HG03045 (cell line): ENCODE measurements at regions not wholly inside any gene's neighbourhood (a gene's known extent, or its start where the extent isn't known, plus 50 kb on each side); places are given as distances from the start of the nearest gene placed in this dataset.

Experiments used
- ATAC-seq: cut with Tn5 transposase; IDR thresholded peaks from one replicate; pipeline ENCODE4 v1.9.1; 2021; ENCODE audit warnings: mild to moderate bottlenecking, moderate library complexity; ENCODE audit not compliant: unreplicated experiment

DNA sequence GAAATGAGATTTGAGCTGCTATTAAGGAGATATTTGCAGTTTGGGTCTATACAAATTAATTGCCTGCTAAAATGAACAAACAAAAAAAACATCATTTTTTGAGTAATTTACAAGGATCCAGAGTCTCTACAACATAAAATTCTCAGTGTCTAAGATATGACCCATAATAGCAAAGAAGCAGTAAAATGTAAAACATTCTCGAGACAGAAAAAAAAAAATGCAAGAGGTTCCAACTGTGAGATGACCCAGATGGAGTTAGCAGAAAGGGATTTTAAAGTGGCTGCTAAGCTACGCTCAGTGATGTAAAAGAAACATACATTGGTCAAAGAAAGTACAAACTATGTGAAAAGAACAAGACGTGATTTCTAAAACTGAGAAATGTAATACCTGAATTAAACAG, 471.0 kb downstream of the SH2D4B start:
- ATAC-seq: no peak

DNA sequence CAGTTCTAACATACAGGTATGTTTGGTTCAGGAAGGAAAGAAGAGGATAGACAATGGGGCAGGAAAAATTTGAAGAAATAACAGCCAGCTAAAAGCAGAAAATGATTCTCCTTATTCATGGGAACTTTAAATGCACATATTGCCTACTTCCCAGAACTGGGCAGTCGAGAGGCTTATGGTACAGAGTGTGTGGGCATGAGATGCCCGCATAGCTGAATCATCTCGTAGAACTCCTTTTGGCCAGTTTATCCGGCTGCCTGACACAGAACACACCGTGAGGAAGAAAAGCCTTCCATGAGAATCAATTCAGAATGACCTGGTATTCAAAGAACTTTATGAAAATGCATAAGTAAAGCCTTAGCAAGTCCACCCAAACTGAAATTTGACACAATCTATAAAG, 471.6 kb downstream of the SH2D4B start:
- ATAC-seq: no peak

DNA sequence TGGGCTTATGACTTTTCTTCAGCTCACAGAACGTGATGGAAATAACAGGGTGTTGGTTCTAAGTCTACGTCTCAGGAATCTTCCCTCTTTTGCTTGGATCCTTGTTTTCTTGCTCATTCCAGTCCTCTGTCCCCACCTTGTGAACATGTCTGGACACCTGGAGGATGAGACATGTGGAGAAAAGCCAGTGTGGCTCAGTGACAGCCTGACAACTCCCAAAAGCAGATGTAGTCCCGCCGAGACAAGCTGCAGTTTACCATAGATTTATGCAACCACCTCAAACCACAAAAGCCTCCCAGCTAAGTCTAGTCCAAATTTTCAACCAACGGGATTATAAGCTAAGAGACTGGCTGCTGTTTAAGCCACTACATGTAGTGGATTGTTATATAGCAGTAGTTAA, 476.1 kb downstream of the SH2D4B start:
- no peak for ATAC-seq

DNA sequence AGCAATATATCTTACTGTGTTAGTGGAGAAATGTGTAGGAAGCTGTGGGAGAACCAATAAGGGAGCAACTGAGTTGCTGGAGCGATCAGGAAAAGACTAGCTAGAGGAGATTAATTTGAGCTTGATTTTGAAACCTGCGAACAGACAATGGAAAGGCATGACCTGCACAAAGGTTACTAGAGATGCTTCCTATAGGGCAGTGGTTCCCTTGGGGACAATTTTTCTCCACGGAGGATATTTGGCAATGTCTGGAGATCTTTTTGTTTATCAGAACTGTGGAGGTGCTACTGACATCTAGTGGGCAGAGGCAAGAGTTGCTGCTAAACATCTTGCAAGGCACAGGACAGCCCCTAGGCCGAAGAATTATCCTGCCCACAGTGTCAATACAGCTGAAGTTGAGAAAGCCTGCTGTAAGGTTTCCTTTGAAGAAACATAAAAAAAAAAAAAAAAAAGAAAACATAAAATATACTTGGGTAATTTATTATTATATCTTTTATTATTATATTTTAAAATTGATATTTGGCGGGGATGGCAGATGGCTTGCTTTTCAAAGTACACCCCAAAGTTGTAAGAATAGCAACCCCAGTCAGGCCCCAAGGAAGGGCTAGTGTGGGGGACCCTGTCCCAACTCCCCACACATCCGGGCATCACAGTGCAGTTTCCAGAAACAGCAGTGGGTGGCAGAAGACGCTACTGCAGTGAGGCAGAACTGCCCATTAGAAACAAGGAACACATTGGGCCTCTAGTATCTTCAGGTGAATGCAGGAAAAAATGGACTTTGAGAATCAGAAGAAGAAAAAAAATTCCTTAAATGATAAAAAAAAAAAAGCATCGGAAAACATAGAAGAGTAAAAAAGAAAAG, 481.6 kb downstream of the SH2D4B start:
- ATAC-seq: peak; percentile 81

DNA sequence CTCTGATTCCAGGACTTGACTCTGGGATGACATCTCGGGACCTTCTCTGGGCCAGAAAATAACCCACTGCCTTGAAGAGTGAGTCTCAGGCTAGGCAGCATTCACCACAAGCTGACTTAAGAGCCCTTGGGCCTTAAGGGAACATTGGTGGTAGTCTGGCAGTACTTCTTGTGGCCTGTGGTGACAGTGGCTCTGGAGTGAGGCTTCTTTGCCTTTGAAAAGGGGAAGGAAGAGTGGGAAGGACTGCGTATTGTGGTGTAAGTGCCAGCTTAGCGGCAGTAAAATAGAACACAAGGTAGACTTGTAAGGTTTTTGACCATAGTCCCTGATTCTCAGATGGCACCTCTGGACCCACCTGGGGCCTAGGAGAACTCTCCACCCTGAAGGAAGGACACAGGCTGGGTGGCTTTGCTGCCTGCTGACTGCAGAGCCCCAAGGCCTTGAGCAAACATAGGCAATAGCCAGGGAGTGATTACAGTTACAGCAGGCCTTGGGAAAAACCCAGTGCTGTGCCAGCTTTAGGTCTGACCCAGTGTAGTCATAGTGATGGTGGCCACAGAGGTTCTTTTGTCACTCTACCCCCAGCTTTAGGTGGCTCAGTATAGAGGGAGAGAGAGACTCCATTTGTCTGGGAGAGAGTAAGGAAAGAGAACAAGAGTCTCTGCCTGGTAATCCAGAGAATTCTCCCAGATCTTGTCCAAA, 483.9 kb downstream of the SH2D4B start:
- ATAC-seq: no peak

DNA sequence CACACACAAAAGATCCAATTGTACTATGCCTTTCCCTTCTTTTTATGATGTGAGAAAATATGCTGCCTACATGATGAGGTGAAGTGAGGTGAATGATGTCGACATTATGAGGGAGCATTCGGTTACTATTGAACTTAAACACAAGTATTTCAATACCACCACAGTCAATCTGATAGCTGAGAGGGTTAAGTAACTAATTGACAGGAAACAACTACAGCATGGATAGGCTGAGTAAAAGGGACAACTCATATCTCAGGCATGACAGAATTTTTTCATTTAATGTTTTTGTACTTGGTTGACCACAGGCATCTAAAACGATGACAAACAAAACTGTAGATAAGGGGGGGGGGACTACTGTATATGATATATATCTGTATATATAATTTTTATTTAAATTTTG, 488.9 kb downstream of the SH2D4B start:
- no peak for ATAC-seq

DNA sequence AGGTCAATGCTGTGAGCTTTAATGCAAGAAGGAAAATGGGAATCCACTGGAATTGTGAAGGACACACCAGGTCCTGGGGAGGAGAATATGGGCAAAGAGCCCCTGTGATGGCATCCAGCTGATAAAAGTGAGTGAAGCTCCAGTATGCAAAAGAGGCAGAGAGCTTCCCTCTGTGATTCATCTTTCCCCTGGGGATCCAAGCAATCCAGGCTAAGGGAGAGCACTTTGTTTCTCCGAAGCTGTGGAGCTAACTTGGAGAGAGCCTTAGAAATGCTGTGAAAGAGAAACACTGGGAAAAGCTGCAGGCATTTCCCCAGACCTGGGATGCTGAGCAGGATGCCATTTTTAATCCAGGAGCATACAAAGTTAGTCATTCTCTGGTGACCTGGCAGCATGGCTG, 489.5 kb downstream of the SH2D4B start:
- ATAC-seq: no peak

DNA sequence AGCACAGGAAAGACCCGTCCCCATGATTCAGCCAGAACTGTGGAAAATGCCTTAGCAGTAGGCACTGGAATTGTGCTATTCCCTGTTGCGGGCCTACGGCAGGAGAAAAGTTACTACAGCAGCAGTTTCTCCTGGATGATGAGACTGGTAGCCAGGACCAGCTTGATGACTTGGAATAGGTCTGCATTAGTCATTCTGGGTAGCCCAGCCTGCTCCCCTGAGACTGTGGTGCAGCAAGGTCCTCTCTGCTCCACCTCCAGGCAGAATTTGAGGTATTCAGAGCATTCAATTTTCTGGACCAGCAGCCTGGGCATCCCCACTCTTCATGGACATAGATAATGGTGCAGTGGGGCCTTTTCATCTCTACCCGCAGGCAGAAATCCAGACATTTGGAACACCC, 490.0 kb downstream of the SH2D4B start:
- no peak for ATAC-seq

DNA sequence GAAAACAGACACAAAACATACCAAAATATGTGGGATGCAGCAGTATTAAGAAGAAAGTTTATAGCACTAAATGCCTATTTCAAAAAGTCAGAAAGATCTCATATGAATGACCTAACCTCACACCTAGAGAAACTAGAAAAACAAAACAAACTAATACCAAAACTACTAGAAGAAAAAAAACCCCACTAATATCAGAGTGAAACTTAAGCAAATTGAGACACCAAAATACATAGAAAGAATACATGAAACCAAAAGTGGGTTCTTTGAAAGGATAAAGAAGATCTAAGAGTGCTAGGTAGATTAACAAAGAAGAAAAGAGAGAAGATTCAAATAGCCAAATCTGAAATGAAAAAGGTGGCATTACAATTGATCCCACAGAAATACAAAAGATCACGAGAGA, 494.1 kb downstream of the SH2D4B start:
- ATAC-seq: peak; percentile 84

DNA sequence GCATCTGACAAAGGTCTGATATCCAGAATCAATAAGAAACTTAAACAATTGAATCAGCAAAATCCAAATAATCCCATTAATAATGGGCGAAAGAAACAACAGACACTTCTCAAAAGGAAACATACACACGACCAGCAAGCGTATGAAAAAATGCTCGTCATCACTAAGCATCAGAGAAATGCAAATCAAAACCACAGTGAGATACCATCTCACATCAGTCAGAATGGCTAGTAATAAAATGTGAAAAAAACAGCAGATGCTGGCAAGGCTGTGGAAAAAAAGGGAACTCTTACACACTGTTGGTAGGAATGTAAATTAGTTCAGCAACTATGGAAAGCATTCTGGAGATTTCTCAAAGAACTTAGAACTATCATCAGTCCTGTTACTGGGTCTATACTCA, 496.7 kb downstream of the SH2D4B start:
- no peak for ATAC-seq

DNA sequence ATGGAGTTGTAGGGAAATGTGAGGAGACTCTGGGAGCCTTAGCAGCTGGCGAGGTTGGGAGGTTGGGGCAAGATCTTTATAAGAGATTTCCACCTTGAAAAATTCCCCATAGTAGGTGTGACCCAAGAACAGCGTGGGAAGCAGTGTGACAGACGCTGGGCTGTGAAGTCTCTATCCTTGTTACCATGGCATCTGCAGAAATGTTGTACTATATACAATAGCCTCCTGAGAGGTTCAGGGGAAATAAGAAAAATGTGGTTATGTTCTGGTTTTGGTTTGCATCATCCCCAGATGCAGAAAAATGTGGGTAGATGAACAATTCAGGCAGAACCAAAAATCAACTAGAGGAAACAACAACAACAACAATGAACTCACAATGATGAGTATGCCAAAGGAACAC, 498.6 kb downstream of the SH2D4B start:
- ATAC-seq: peak; percentile 81

DNA sequence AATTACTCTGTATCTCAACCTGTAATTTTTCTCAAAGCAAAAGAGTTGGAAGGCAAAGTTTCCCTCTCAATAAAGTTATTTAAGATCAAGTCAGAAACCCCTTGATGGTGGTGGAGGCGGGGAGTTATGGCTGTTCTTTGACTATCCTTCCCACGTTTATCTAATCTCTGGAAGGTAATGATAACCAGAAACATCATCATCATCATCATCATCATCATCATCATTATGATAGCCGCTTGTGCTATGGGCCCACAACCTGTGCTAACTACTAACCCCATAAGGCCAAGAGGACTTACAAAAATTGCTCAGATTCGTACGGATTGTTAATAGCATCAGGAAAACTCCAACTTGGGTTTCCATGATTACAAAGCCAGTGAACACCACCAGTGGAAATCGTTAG, 502.3 kb downstream of the SH2D4B start:
- no peak for ATAC-seq

DNA sequence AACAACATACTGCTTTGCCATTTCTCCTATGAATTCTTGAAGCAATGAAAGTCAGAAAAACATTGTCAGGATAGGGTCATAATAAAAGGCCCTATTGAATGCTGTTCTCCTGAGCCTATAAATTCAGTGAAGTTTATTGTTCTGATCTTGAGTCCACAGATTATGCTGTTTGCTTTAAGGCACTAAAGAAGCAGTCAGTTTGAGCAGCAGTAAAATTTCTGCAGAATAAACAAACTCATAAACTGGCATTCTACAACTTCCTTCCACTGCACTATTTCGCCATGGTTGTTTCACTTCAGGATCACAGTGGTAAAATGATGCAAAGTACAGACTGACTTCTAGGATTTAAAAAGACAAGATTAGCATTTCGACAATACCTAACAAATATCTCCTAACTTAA, 503.2 kb downstream of the SH2D4B start:
- ATAC-seq: no peak

DNA sequence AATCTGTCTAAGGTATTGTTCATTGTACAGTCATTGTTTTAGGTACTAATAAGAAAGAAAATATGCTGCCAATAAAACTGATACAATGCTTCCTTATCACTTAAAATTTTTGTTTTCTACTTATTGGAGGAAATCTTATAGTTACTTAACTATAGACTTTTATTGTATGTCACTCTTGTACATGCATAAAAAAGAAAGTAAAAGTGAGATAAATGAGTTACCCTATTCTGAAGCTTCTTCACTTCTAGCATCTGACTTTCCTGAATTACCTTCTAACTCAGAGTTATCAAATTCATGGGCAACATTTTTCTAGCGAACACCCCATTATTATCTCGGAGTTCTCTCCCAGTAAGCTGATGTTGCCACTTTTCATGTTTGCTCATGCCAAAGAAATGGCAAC, 504.9 kb downstream of the SH2D4B start:
- ATAC-seq: no peak

DNA sequence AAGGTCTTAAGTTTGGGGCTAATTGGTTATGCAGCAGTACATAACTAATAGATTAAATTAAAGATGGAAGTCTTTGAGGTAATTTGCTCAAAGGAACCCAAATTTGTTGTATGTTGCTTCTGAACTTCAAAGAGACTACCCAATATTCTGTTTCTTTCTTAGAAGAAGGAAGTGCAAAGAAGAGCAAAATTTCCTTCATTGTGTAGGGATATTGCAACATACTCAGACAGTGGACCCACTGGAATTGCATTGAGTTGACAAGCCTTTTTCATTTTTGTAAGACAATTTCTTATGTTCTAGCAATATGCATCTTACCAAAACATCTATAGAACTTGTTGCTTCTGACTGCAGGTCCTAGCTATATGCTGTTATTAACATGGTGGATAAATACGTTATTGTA, 527.8 kb downstream of the SH2D4B start:
- no peak for ATAC-seq

DNA sequence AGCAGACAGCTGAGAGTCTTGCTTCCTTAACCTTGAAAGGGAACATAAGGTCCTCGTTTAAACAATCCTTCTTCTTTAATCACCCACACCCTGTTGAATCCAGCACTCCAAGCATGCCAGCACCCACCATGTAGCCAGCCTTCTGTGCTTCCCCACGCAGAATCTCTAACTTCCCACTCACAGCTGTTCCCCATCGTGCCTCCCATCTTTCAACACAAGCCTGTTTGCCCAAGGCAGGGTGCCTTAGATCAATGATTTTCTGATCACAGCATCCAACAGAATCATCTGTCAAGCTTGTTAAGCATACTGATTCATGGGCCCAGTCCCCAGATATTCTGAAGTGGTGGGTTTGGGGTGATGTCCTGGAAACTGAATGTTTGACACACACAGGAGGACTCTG, 530.8 kb downstream of the SH2D4B start:
- ATAC-seq: no peak

DNA sequence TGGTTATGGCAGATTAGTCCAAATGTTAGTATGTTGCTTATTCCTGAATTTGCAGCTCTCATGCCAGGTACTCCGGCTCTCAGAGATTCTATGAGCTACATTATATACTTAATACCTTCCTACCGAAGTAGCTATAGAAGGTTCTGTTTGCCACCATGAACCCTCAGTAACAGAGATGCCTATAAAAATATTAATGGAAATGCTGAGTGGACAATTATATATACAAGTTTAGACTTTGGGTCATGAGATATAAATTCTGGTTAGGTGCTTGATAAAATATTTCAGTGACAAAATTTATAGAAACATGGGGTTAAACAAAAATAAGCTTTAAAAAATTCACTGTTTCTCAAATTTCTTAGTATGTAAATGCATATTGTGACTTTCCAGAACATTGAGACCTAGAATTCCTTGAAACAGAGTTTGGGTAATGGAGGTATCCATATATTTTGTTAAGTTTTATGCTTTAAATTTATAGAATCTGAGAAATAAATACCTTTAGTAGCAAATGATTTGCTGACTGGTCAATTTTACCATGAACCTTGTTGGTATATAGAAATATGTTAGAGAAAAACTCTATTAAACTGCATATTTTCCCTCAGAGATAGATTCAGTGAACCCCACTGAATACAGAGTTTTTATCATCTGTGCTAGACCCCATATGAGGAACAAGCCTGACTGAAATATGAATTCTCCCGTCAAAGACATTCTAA, 533.5 kb downstream of the SH2D4B start:
- ATAC-seq: no peak

DNA sequence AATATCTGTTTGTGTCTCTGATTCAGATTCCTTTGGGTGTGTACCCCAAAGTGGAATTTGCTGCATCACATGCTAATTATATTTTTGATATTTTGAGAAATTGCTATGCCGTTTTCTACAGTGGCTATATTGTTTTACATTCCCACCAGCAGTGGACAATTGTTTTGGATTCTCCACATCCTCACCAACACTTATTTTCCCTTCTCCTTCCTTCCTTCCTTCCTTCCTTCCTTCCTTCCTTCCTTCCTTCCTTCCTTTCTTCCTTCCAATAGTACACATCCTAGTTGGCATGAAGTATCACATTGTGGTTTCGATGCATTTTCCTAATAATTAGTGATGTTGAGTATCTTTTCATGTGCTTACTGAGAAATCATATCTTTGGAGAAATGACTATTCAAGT, 535.5 kb downstream of the SH2D4B start:
- ATAC-seq: no peak

DNA sequence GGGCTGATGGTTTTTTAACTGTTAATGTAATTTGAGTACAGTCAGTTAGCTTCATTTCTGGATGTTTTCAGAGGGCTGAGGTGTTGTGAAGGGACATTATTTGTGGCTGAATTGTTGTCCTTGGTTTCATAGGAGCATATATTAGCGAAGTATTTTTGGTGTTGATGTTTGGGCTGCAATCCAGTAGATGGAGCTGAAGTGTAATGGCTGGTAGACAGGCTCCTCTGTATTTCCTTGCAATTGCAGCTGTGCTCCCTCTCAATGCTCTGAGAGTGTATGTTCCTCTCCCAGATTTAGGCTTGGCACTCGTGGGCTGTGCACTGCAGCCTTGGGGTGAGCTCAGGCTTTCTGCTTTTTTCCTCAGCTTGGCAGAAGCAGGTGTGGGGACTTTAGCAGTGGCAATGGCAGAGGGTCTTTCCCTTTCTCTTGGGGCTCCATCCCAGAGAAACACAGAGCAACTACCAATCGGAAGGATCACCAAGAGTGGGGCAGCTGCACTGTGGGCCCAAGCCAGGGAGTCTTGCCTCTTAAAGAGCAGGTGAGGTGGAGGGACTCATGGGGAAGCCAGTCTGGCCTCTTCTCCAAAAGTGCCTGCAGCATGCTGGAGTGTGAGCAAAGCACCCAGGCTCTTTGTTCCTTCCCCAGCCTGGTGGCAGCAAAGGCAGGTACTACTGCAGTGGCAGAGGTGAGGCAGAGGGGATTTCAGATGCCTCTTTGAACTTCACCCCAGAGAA, 544.4 kb downstream of the SH2D4B start:
- no peak for ATAC-seq

DNA sequence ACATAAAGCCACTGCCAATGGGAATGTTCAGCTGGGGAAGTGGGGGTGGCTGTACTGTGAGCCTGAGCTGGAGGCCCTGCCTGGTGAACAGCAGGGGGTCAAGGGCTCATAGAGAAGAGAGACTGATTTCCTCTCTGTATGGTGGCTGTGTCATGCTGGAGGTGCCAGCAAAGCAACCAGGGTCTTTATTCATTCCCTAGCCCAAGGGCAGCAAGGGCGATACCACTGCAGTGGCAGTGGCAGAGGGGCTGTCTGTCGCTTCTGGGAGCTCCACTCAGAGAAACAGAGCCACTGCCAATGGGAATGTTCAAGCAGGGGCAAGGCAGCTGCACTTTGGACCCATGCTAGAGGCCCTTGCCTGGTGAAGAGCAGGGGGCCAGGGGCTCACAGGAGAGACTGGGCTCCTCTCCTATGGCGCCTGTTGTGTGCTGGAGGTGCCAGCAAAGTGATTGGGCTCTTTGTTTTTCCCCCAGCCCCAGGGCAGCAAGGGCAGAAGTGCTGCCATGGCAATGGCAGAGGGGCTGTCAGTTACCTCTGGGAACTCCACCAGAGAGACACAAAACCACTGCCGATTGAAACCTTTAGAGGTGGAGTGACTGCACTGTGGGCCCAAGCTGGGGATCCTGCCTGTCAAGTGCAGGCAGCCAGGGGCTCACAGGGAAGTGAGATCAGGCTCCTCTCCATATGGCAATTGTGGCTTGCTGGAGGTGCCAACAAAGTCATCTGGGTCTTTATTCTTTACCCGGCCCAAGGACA, 545.1 kb downstream of the SH2D4B start:
- ATAC-seq: no peak
